Right atrium auricular region (tissue), 2 donors: ENCODE measurements at regions not wholly inside any gene's neighbourhood (a gene's known extent, or its start where the extent isn't known, plus 50 kb on each side); places are given as distances from the start of the nearest gene placed in this dataset.

Experiments used
- DNase-seq: peaks from one replicate; pipeline ENCODE4 v3.0.0-alpha.2; 2019; ENCODE audit warnings: low spot score
- H3K27ac ChIP-seq, 2 donors: fragments of 200-600 bp; sonication (generic); 1 replicate in 1 of 2; 2 replicates in 1 of 2; pipeline ENCODE4 v1.5.1; 2016 to 2019
- H3K27me3 ChIP-seq, 2 donors: fragments of 200-600 bp; sonication (generic); one replicate each; pipeline versions ENCODE4 v1.5.1 to v1.6.0; 2017 to 2019
- H3K36me3 ChIP-seq: fragments of 200-600 bp; sonication (generic); one replicate; pipeline ENCODE4 v1.5.1; 2016
- H3K4me1 ChIP-seq, 2 donors: fragments of 200-600 bp; sonication (generic); one replicate each; pipeline versions ENCODE4 v1.5.1 to v1.6.0; 2017 to 2019
- H3K4me3 ChIP-seq, 2 donors: fragments of 200-600 bp; sonication (generic); 1 replicate in 1 of 2; 2 replicates in 1 of 2; pipeline ENCODE4 v1.5.1; 2017 to 2019; ENCODE audit warnings: mild to moderate bottlenecking in 1 of 2, moderate library complexity in 1 of 2
- H3K9me3 ChIP-seq, 2 donors: fragments of 200-600 bp; sonication (generic); one replicate each; pipeline ENCODE4 v1.5.1; 2019
- CTCF ChIP-seq, 2 donors: fragments of 200-600 bp; sonication (generic); IDR thresholded peaks; one replicate each; pipeline ENCODE4 v1.5.1; 2019; ENCODE audit warnings: antibody characterized with exemption in 2 of 2

- TF ChIP-seq CTCF (IDR thresholded peaks at IDR 0.05): no peak
- H3K27me3 ChIP-seq: no peaks in the 10 kb centered on the region
These were observed 52.0 kb upstream of the NPTX2 start for GRCh38 chr7:98565103-98565502.

GRCh38 chr7:98562871-98563495 lies 54.1 kb upstream of the NPTX2 start:
- no peak overlapping the region for H3K4me3 ChIP-seq
- no peak for DNase-seq
- no peaks in the 10 kb centered on the region for H3K4me1 ChIP-seq
- H3K27me3 ChIP-seq: no peaks in the 10 kb centered on the region
- no peaks in the 10 kb centered on the region for H3K36me3 ChIP-seq
- peaks cover 0 to 6% of the 10 kb centered on the region in 2 donors for H3K9me3 ChIP-seq
- H3K27ac ChIP-seq: no peak overlapping the region
- TF ChIP-seq CTCF (IDR thresholded peaks at IDR 0.05): no peak

More at GRCh38 chr7:98565103-98565502, 52.0 kb upstream of the NPTX2 start:
- no peaks in the 10 kb centered on the region for H3K4me1 ChIP-seq
- H3K36me3 ChIP-seq: no peaks in the 10 kb centered on the region
- no peak overlapping the region for H3K4me3 ChIP-seq
- no peak overlapping the region for H3K27ac ChIP-seq
- DNase-seq: no peak
- H3K9me3 ChIP-seq: peaks cover 0 to 6% of the 10 kb centered on the region in 2 donors

GRCh38 chr7:98562381-98562823 lies 54.7 kb upstream of the NPTX2 start:
- Histone ChIP-seq H3K36me3 (no peaks in the 10 kb centered on the region), H3K4me1 (no peaks in the 10 kb centered on the region), H3K4me3 (no peak overlapping the region), H3K27me3 (no peaks in the 10 kb centered on the region), H3K27ac (no peak overlapping the region), H3K9me3 (peaks cover 0 to 6% of the 10 kb centered on the region in 2 donors)
- no peak for DNase-seq
- no peak for TF ChIP-seq CTCF (IDR thresholded peaks at IDR 0.05)

- DNase-seq: no peak
- peaks cover 0 to 6% of the 10 kb centered on the region in 2 donors for H3K9me3 ChIP-seq
- no peaks in the 10 kb centered on the region for H3K36me3 ChIP-seq
- H3K27me3 ChIP-seq: no peaks in the 10 kb centered on the region
- no peaks in the 10 kb centered on the region for H3K4me1 ChIP-seq
- H3K4me3 ChIP-seq: no peak overlapping the region
- H3K27ac ChIP-seq: no peak overlapping the region
- no peak for TF ChIP-seq CTCF (IDR thresholded peaks at IDR 0.05)
These were observed 57.1 kb upstream of the NPTX2 start for GRCh38 chr7:98559958-98560357.

- Histone ChIP-seq H3K9me3 (peaks cover 0 to 2% of the 10 kb centered on the region in 2 donors), H3K36me3 (no peaks in the 10 kb centered on the region), H3K27me3 (no peaks in the 10 kb centered on the region), H3K27ac (no peak overlapping the region), H3K4me1 (no peaks in the 10 kb centered on the region), H3K4me3 (no peak overlapping the region)
- no peak for DNase-seq
- no peak for TF ChIP-seq CTCF (IDR thresholded peaks at IDR 0.05)
These were observed 57.9 kb upstream of the NPTX2 start for GRCh38 chr7:98559219-98559618.

- no peak for TF ChIP-seq CTCF (IDR thresholded peaks at IDR 0.05)
- no peak overlapping the region for H3K4me3 ChIP-seq
These were observed 59.5 kb upstream of the NPTX2 start for GRCh38 chr7:98557538-98558031.

More at GRCh38 chr7:98557538-98558031, 59.5 kb upstream of the NPTX2 start:
- Histone ChIP-seq H3K27ac (no peak overlapping the region), H3K9me3 (peaks cover 0 to 2% of the 10 kb centered on the region in 2 donors), H3K36me3 (no peaks in the 10 kb centered on the region), H3K4me1 (no peaks in the 10 kb centered on the region), H3K27me3 (no peaks in the 10 kb centered on the region)
- no peak for DNase-seq
